NCI-H1417 (cell line): ENCODE measurements at regions not wholly inside any gene's neighbourhood (a gene's known extent, or its start where the extent isn't known, plus 50 kb on each side); places are given as distances from the start of the nearest gene placed in this dataset.
A peak's percentile ranks its signal among the peaks of the same experiment; 100 is the strongest.
"Not testable (repeated sequence)": the region's sequence is repeated elsewhere in the genome, so short reads cannot be mapped to it uniquely, and the experiment has no call there.

Experiments
- DNase-seq, 3 experiments: peaks; one replicate each; lab custom pipeline; 2025; lab: John Stamatoyannopoulos, UW

DNA sequence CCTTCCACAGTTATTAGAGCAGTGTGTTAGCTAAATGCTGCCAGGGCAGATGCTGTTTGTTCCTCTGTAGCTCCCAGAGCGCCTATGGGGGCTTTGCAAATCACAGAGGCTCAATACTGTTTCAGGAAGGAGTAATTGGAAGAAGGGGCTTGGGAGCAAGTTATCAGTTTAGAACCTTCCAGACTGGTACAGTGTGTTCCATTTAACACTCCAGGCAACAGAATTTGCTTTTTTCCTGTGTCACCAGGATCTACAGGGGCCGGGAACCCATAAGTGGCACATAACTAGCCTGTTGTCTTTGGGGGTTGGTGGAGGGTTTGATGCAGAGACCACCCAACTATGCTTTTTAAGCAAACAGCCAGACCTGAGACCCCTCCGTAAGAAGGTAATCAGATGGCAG is 307.3 kb upstream of the KCNN2 start:
- DNase-seq = peak in 1 of 3 experiments; percentile 40

DNA sequence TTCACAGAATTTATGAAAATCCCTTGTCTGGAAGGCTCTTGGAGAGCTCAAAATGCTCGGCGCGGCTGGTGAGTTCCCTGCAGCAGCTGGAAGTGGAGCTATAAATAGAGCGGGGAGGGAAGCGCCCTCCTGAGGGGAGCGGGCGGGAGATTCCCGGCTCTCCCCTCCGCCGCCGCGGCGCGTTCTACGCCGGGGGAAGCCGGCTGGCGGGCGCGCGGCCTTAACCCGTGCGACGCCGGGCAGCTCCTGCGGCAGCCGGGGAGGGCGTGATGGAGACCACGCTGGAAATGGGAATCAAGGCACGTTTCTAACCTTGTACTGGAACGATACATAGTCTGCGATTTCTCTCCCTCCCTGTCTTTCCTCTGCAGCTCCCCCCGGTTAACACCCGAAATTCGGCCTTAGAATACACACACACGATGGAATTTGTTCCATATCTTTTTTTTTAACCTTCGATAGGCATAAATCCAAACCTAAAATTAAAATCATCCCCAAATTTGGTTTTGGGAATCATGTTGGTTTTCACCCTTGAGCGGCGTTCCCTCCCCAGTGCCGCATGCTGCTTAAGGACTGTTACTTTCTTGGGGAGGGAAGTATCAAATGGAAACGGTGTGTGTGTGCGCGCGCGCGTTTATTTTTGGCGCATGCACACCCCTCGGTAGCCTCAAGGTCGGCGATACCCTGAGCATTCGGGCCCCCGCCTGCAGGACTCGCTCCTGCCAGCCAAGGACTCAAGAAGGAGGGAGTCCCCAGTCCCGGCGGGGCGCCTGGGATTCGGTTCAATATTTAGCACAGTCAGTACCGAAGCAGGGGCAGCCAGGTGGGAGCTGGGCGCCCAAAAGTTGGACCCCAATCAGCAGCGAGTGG is 306.3 kb upstream of the KCNN2 start:
- DNase-seq = peak; percentile 61 to 88 (median 73)

DNA sequence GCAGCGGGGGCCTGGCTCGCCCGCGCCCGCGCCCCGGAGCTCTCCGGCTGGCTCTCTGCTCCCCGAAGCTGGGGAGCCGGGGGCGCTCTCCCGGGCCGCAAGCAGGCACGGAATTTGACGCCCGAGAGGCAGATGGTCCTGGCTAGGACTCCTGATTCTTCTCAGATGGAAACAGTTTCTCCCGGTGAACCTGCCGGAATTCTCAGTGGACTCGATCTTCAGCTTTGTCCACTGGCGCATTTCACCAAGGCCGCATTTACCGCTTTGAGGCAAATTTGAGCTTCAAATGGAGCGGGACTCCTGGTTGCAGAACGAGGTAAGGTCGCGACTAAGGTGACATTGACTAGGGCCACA is 305.7 kb upstream of the KCNN2 start:
- peak; percentile 4 to 47 (median 30) for DNase-seq

DNA sequence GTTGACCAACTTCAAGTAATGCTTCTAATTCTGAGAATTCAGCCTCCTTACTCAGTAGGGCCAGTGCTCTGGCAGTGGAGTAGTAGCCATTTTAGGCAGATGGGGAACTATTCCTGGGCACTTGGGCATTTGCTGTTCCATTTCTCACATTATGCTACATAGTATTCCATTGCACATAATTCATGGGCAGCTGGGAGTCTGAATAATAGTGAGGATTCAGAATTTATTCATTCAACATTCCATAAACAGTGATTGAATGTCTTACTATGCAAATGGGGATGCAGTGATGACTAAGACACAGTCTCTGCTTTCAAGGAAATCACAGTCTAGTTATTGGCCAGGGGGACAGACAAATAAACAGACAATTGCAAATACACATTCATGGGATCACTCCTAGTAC is 301.0 kb upstream of the KCNN2 start:
- no peak for DNase-seq

DNA sequence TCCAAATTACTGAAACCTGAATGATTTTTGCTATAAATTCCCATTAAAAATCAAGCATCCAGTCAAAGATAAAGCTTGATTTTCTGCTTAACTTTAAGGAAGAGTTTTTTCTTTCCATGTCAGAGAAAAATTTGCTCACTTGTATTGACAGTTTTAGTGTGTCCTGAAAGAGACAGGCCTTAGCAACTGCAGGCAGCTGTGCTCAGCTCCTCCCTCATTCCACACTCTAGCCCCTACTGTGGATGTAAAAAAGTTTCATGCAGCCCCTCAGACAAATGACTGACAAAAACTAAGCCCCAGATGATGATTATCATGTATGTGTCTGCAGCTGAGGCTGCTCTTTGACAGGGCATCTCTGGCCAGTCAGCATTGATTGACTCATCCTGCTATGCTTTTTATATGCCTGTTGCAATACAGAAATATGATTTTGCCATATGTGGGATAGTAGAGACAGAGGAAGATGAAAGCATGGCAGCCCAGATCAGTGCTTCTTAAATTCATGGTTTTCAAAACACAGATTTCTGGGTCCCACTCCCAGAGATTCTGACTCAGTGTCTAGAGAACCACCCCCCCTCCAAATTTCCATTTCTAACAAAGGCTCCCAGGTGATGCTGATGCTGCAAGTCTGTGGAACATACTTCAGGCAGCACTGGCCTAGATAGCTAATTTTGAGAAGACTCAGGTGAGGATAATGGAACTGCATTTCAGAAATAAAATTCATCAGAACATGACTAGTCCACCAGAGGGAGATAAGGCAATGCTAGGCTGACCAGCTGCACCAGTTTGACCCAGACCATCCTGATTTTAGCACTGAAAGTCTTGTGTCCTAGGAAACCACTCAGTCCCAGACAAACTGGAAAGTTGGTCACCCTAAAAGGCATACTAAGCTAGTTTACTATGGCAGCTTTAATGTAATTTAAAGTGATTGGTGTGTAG is 298.7 kb upstream of the KCNN2 start:
- DNase-seq = no peak

DNA sequence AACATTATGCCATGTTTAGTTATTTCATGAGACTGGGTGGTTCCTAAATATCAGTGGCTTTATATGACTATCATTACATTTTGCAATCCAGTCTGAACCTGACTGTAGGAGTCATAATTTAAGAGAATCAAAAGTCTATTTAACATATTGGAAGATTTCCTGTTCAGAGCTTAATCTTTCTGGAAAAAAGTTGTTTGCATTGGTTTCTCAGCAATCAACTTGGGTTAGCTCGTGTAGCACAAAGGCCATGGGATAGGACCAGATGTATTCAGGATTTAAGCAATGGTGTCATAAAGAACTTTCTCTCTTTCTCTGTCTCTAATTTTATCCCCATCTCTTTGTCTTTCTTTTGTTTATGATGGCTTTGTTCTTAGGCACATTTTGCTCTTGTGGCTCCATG is 296.0 kb upstream of the KCNN2 start:
- DNase-seq = no peak

DNA sequence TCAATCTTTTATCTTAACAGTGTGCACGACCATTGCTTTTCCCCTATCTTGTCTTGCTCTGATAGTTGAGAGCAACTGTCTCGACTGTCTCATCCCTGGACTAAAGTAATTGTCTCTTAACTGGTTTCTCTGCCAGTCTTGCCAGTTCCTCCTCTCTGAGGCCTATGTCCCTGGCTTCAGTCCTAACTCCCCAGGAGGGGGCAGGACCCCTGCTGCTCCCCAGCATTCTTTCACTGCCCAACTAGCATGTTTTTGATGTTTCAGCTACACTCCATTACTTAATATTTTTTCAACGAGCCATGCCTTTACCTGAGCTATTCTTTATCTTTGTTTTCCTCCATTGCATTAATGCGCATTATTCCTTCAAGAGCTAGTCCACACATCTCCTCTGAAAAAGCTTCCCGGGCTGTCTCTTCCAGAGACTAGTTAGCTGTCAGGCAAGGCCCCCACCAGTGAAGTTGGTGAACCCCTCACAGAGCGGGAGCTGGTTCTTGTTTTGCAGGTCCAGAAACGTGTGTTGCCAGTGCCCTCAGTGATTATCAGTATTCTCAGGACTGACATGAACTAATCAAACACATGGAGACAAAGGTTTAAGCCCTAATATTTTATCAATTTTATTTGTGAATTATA is 291.7 kb upstream of the KCNN2 start:
- DNase-seq = no peak

DNA sequence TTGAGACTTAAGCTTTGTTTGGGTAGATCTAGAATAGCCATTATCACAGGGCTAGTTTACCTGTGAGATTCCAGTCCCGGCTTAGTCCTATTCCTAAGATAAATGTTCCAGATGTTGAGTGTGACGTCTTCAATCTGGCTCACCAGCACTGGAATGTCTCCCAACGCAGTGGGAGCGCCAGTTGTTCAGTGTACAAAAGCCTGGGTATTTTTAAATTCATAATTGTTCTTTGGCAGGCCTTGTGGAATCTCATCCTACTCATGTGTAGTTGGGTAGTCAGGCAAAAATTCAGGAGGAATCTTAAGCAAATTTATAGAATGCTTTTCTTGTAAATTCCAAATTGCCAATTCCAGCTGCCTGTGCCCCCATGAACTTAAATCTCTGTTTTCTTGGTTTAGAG is 272.6 kb upstream of the KCNN2 start:
- no peak for DNase-seq

DNA sequence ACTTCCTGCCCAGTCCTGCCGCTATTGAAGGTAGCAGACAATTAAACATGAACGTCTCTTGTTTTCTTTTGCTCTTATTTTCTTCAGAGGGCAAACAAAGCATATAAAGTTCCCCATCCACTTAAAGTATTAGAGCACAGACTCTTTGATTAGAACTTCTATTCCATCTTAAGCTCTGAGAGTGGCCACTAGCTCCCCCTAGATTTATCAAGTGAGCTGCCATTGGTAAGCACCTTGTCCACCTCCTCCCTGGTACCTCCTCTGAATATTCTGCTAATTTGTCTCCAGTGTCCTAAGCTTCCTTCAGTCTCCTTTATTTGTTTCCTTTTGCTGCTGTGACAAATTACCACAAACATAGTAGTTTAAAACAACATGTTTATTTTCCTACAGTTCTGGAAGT is 264.3 kb upstream of the KCNN2 start:
- DNase-seq = no peak

DNA sequence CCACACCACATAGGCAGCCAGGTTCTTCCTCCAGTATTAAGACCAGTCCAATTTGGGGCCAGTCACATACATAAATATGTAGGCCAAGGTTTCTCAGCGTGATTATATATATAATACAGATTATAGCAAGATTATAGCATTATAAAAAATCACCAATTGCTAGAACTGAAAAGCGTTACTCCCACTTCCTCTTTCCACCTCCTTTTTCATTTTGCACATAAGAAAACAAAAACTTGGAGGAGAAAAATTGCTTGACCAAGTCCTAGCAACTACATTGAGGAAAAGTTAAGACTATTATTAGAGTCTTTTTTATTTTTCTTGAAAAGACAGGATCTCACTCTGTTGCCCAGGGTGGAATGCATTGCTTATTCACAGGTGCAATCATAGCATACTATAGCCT is 262.7 kb upstream of the KCNN2 start:
- no peak for DNase-seq

DNA sequence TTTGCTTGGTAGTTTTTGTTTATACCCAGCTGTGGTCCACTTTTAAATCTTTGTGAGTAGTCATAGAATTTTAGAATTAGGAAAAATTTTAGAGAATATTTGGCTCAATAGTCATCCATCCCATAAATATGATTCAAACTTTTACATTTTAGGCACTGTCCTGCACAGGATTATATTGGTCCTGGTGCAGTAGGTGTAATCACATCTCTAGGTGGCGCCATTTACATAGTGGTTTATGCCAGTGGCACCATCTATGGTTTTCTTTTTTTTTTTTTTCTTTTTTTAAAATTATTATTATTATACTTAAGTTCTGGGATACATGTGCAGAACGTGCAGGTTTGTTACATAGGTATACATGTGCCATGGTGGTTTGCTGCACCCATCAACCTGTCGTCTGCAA is 260.7 kb upstream of the KCNN2 start:
- peak in 1 of 3 experiments; percentile 12 for DNase-seq

DNA sequence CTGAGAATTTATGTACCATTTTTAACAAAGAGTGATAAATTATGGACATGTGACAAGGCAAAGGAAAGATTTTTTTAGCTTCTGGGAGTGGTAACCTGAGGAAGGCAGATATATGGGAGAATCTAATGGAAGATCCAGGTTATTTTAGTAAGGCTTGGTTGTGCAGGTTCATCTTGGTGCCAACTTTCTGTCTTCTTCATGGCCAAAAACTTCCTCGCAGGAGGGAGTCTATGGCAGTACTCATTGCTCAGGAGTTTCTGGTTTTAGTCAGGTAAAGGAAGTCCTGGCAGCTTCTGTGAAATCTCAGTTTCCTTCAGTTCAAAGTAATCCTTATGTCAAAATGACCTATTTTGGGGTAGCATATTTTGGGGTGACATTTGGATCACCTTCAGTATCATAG is 248.3 kb upstream of the KCNN2 start:
- no peak for DNase-seq

DNA sequence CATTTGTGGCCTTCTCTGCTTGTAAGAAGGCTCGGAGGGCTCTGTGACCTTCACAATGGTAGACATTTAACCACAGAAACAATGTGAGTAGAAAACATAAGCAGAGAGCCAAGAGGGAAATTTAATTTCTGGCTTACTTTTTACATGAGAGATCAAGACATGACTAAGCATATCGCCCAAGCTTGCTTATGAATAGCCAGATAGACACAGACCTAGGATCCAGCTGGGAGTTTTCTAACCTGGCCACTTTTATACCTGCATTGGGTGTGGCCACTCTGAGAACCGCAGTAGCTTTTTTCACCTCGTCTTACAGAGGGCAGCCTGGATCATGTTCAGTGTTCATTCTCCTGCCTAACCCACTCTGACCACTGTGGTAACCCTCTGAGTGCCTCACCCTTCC is 244.9 kb upstream of the KCNN2 start:
- no peak for DNase-seq

DNA sequence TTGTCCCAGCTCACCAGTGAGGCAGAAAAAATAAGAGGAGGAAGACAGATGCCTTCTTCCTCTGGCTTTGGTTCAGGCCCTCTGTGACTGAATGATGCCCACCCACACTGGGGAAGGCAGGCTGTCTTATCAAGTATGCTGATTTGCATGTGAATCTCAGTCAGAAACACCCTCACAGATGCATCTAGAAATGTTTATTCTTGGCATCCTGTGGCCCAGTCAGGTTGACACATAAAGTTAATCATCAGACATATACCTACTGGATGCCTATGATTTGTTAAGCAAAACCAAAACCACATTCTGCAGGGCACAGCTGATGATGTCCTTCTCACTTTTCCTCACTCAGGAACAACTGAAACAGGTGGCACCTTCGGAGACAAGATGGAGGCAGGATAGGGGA is 243.4 kb upstream of the KCNN2 start:
- DNase-seq = no peak

DNA sequence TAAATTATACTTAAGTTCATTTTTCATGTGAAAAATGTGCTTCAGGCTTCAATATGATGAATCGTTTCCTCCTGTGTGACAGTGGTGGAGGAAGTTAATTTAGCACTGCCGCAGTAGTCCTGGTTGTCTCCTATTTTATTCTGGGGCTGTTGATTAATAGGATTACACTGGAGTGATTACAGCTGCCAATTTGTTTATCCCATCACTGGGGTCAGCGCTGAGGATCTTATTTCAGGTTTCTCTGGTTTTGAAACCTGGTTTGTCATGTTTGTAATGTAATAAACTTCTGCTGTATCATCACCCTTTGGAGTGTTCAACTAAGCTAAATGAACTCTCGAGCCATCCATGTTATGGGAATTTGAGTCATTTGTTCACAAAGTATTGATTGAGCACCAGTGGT is 241.7 kb upstream of the KCNN2 start:
- no peak for DNase-seq

DNA sequence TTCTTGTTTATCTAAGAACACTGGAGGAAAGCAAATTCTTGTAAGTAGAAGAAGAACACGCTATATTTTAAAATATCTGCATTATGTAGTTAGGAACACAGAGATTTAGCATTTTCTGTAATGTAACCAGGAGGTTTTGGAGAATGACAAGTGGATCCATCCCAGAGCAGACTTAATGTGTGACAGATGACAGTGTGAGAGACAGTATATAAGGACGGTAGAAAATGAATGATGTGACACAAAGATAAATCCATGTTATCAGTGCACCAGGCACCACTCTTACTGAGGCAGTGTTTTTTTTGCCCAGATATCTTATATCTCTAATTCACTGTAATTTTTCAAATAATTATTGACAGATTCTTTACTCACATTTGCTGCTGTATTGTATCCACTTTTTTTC is 239.0 kb upstream of the KCNN2 start:
- DNase-seq = no peak

DNA sequence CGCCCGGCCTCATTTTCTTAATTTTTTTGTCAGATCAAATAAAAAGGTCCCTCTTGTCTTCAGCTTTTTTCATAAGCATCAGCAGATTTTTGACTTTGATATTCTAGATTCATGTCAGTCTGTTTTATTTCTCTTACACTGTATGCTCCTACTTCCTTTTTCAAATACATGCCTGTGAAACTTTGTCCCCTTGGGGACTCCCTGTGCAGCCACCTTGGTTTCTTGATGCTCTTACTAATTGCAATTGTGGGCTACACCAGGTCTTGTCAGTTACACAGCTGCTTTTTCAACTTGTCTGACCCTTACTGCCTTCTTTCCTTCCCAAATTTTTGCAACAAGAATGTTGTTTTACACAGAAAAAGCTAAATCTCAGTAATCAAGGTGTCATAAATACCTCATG is 238.2 kb upstream of the KCNN2 start:
- no peak for DNase-seq

DNA sequence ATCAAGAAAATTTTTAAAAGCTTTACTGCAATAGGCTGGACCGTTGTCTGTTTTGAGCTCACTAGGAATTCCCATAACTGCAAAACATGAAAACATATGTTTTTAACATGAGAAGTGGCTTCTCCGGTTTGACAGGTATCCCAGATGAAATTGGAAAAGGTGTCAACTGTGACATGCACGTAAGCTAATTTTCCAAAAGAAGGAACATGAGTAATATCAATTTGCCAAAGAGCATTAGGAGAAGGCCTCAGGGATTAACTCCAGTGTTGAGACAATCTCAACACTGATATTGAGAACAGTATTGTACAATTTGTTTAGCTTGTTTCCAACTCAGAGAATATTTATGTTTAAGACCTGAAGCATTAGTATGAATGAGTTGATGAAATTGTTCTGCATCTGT is 215.5 kb upstream of the KCNN2 start:
- DNase-seq = no peak

DNA sequence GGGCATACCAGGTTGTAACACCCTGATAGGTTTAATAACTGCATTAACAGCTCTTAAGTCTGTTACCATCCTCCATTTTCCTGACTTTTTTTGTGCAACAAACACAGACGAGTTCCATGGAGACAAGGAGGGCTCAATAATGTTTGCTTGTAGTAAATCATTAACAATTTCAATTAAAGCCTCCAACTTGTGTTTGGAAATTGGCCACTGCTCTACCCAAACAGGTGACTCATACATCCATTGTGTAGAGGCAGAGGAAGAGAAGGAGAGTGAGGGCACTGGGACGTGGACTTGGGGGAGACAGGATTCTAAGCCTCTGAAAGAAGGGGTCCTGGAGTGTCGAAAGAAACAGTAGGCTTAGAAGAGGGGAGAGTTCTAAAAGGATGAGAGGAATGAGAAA is 213.6 kb upstream of the KCNN2 start:
- no peak for DNase-seq

DNA sequence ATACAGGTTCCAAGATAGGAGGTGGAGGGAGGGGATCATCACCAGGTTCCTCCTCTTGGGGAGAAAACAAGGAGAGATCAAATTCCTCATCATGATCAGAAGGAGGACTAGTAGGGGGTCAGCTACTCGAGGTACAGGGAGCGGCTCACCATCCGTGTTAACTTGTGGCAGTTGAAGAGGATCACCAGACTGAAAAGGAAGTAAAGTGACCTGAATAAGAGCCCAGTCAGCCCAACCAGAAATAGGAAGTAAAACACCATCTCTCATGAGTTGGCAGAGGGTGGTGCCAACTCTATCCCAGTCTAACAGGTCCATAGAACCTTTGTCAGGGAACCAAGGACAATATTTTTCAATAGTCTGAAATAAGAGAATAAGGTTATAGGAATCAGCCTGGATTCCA is 213.1 kb upstream of the KCNN2 start:
- DNase-seq = not testable (repeated sequence)

DNA sequence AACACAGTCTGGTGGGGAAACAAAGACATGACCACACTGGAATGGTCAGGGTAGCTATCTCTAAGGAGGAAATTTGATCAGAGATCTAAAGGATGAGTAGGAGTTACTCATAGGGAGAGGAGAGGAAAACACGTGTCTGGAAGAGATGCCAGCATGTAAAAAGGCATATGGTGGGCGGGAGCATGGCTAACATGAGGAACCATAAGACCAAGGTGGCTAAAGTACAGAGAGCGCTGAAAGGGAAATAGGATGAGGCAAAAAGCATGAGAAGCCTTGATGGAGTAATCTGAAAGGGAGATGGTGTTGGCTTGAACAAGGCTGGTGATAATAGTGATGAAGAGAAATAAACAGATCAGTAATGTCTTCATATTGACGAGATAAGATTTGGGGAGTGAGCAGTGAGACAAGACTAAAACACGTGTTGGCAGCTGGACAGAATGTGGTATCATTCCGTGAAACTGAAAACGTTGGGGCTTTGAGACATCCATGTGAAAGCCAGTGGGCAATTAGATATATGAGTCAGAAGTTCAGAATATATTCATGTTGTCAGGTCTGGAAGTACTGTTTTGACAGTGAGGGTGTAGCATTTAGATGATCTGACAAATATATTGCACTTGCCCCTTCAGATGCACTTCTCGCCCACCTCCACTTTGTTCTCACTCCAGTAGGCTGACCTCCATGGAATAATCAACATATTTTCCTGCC is 209.1 kb upstream of the KCNN2 start:
- no peak for DNase-seq

DNA sequence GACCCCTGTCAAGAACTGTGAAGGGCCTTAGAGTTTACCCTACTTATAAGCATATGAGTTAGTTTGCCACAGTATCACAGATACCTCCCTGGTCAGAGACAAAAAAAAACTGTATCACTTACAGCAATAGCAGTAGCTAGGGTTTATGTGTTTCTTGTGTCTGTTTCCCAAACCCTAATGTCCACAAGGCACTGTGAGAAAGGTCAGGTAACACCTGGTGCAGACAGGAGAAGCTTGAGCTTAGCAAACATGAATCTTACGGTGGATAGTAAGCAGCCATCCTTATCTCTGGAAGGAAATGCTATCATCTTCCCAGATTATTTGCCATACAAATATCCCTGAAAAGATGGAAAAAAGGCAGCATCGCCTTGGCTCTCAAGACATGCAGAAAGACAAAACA is 208.5 kb upstream of the KCNN2 start:
- no peak for DNase-seq
